Body of pancreas (tissue), 4 donors: ENCODE measurements at regions not wholly inside any gene's neighbourhood (a gene's known extent, or its start where the extent isn't known, plus 50 kb on each side); places are given as distances from the start of the nearest gene placed in this dataset.

Experiments used
- CTCF ChIP-seq, 7 experiments: fragments of 450-650 bp in 4 of 7; fragments of 200-600 bp in 3 of 7; sonication (generic) in 3 of 7; IDR thresholded peaks; one replicate each; pipeline ENCODE4 v1.5.1; 2016 to 2019; ENCODE audit warnings: antibody characterized with exemption in 7 of 7
- POLR2A ChIP-seq, 3 donors: fragments of 450-650 bp; IDR thresholded peaks; one replicate each; pipeline ENCODE4 v1.6.1; 2016; ENCODE audit warnings: antibody characterized with exemption in 3 of 3, mild to moderate bottlenecking in 2 of 3

- no peak for TF ChIP-seq CTCF (IDR thresholded peaks at IDR 0.05)
- TF ChIP-seq POLR2A (IDR thresholded peaks at IDR 0.05), result no peak
Observed at GRCh38 chr5:119820016-119820415, 190.7 kb downstream of the FAM170A start.
